ENCODE measurements at regions not wholly inside any gene's neighbourhood (a gene's known extent, or its start where the extent isn't known, plus 50 kb on each side); places are given as distances from the start of the nearest gene placed in this dataset.

GRCh38 chr21:26637201-26637745 is 64.2 kb upstream of the CYYR1 start:
- no peak for DNase-seq (ENCODE audit: low spot score in 2 of 2)

GRCh38 chr21:26635681-26636080 is 62.6 kb upstream of the CYYR1 start:
- Mint-ChIP-seq H3K27ac (no peak overlapping the region), H3K36me3 (no peaks in the 10 kb centered on the region), H3K4me1 (no peaks in the 10 kb centered on the region), H3K4me3 (no peak overlapping the region), H3K9me3 (peaks cover 10% of the 10 kb centered on the region)
- DNase-seq (ENCODE audit: low spot score in 2 of 2) (no peak), ATAC-seq (no peak)

More at GRCh38 chr21:26637201-26637745, 64.2 kb upstream of the CYYR1 start:
- Mint-ChIP-seq H3K4me3 (no peak overlapping the region), H3K9me3 (peaks cover 4% of the 10 kb centered on the region), H3K27ac (no peak overlapping the region), H3K4me1 (no peaks in the 10 kb centered on the region), H3K36me3 (no peaks in the 10 kb centered on the region)
- no peak for ATAC-seq

GRCh38 chr21:26632691-26633090 is 59.6 kb upstream of the CYYR1 start:
- Mint-ChIP-seq H3K4me3 (no peak overlapping the region), H3K36me3 (no peaks in the 10 kb centered on the region), H3K4me1 (no peaks in the 10 kb centered on the region), H3K27ac (no peak overlapping the region), H3K9me3 (peaks cover 12% of the 10 kb centered on the region)
- ATAC-seq (no peak), DNase-seq (ENCODE audit: low spot score in 2 of 2) (no peak)

GRCh38 chr21:26626187-26626586 is 53.1 kb upstream of the CYYR1 start:
- ATAC-seq (peak; percentile 13), DNase-seq (ENCODE audit: low spot score in 2 of 2) (no peak)
- no peak overlapping the region for H3K27ac Mint-ChIP-seq
- H3K36me3 Mint-ChIP-seq = no peaks in the 10 kb centered on the region
- no peaks in the 10 kb centered on the region for H3K4me1 Mint-ChIP-seq
- H3K9me3 Mint-ChIP-seq = peaks cover 9% of the 10 kb centered on the region
- no peak overlapping the region for H3K4me3 Mint-ChIP-seq

- DNase-seq (ENCODE audit: low spot score in 2 of 2) = no peak
- no peak for ATAC-seq
- Mint-ChIP-seq H3K4me3 (no peak overlapping the region), H3K27ac (no peak overlapping the region), H3K9me3 (peaks cover 6% of the 10 kb centered on the region), H3K4me1 (no peaks in the 10 kb centered on the region), H3K36me3 (no peaks in the 10 kb centered on the region)
Measured at GRCh38 chr21:26624983-26625519, 52.0 kb upstream of the CYYR1 start.

Measured in stimulated activated effector memory CD8-positive, alpha-beta T cell treated with anti-CD3 and anti-CD28 coated beads, Interleukin-12 subunit alpha, Interleukin-12 subunit beta, amount 100 ng/mL, for 72 hours (primary cell).